Lower lobe of right lung (tissue), 2 donors: ENCODE measurements at regions not wholly inside any gene's neighbourhood (a gene's known extent, or its start where the extent isn't known, plus 50 kb on each side); places are given as distances from the start of the nearest gene placed in this dataset.

Source experiments
- ATAC-seq, 2 donors: fragments of 200-7000 bp; cut with Tn5 transposase; one replicate each; pipeline ENCODE4 v1.9.1; 2020 to 2022; ENCODE audit warnings: mild to moderate bottlenecking in 2 of 2, moderate library complexity in 2 of 2
- DNase-seq: peaks from one replicate; pipeline ENCODE4 v3.0.0-alpha.2; 2020
- H3K27ac ChIP-seq: fragments of 200-600 bp; one replicate; pipeline ENCODE4 v1.8.0; 2022
- H3K27me3 ChIP-seq: fragments of 200-600 bp; one replicate; pipeline ENCODE4 v1.8.0; 2022; ENCODE audit warnings: low read depth
- H3K36me3 ChIP-seq: fragments of 200-600 bp; one replicate; pipeline ENCODE4 v1.8.0; 2022; ENCODE audit warnings: mild to moderate bottlenecking
- H3K4me1 ChIP-seq: fragments of 200-600 bp; one replicate; pipeline ENCODE4 v1.8.0; 2022
- H3K4me3 ChIP-seq: fragments of 200-600 bp; one replicate; pipeline ENCODE4 v1.8.0; 2022; ENCODE audit warnings: mild to moderate bottlenecking
- H3K9me3 ChIP-seq: fragments of 200-600 bp; one replicate; pipeline ENCODE4 v1.8.0; 2022
- CTCF ChIP-seq: fragments of 200-600 bp; IDR thresholded peaks from one replicate; pipeline ENCODE4 v1.8.0; 2022; ENCODE audit warnings: antibody characterized with exemption, mild to moderate bottlenecking
- intact Hi-C: fragments of 100-400 bp; cut with DNase I; formaldehyde crosslinking; loops from one replicate; pipeline ENCODE4 v1.11.0; 2022
- donor health status: DM: no; HTN: yes; CAD: no; lungs with severe emphysema.

- no peak for ATAC-seq
- Histone ChIP-seq H3K27me3 (no peaks in the 10 kb centered on the region), H3K27ac (peak overlapping the region; percentile 56), H3K36me3 (no peaks in the 10 kb centered on the region), H3K9me3 (no peaks in the 10 kb centered on the region), H3K4me1 (peaks cover 38% of the 10 kb centered on the region), H3K4me3 (no peak overlapping the region)
- no peak for TF ChIP-seq CTCF
- intact Hi-C loops, result loop anchor here (5.0 kb wide), 1 partner anchor 273 kb away; no protein-coding TSS in a partner anchor
- DNase-seq, result no peak
These were observed 50.0 kb upstream of the PTPN1 start for GRCh38 chr20:50460115-50460607.
